HG03575 (cell line): ENCODE measurements at regions not wholly inside any gene's neighbourhood (a gene's known extent, or its start where the extent isn't known, plus 50 kb on each side); places are given as distances from the start of the nearest gene placed in this dataset.
"Not testable (repeated sequence)": the region's sequence is repeated elsewhere in the genome, so short reads cannot be mapped to it uniquely, and the experiment has no call there.

Source experiments
- ATAC-seq: cut with Tn5 transposase; IDR thresholded peaks from one replicate; pipeline ENCODE4 v1.9.1; 2021; ENCODE audit not compliant: unreplicated experiment, insufficient number of reproducible peaks, low FRiP score; ENCODE audit errors: extremely low read depth

GRCh38 chr1:163614361-163614760 is 292.6 kb downstream of the NUF2 start:
- no peak for ATAC-seq

- no peak for ATAC-seq
Observed at GRCh38 chr1:163628034-163628773, 306.4 kb downstream of the NUF2 start.

- ATAC-seq: no peak
Observed at GRCh38 chr1:163632269-163632668, 310.5 kb downstream of the NUF2 start.

- no peak for ATAC-seq
Observed at GRCh38 chr1:163633366-163633765, 311.6 kb downstream of the NUF2 start.

- ATAC-seq: not testable (repeated sequence)
Observed at GRCh38 chr1:163645676-163646075, 323.9 kb downstream of the NUF2 start.

- no peak for ATAC-seq
Observed at GRCh38 chr1:163650624-163651023, 328.9 kb downstream of the NUF2 start.

GRCh38 chr1:163652441-163652840 is 330.7 kb downstream of the NUF2 start:
- ATAC-seq: no peak

- ATAC-seq: no peak
Observed at GRCh38 chr1:163655565-163655964, 333.8 kb downstream of the NUF2 start.

GRCh38 chr1:163656095-163656759 is 334.5 kb downstream of the NUF2 start:
- no peak for ATAC-seq

GRCh38 chr1:163657719-163658118 is 336.0 kb downstream of the NUF2 start:
- ATAC-seq: no peak

- no peak for ATAC-seq
Observed at GRCh38 chr1:163661391-163661790, 339.6 kb downstream of the NUF2 start.

GRCh38 chr1:163664671-163665335 is 343.0 kb downstream of the NUF2 start:
- no peak for ATAC-seq

- no peak for ATAC-seq
Observed at GRCh38 chr1:163668472-163668871, 346.7 kb downstream of the NUF2 start.

- no peak for ATAC-seq
Observed at GRCh38 chr1:163670989-163671757, 349.4 kb downstream of the NUF2 start.

- ATAC-seq: no peak
Observed at GRCh38 chr1:163672976-163673758, 351.4 kb downstream of the NUF2 start.

GRCh38 chr1:163673759-163674151 is 352.0 kb downstream of the NUF2 start:
- no peak for ATAC-seq

GRCh38 chr1:163674236-163674635 is 352.5 kb downstream of the NUF2 start:
- no peak for ATAC-seq

GRCh38 chr1:163684785-163685184 is 363.0 kb downstream of the NUF2 start:
- ATAC-seq: no peak

GRCh38 chr1:163692266-163692665 is 370.5 kb downstream of the NUF2 start:
- no peak for ATAC-seq
